GM23248 (cell line): ENCODE measurements at regions not wholly inside any gene's neighbourhood (a gene's known extent, or its start where the extent isn't known, plus 50 kb on each side); places are given as distances from the start of the nearest gene placed in this dataset.

Source experiments
- EZH2 ChIP-seq: fragments of 200-600 bp; sonication (generic); IDR thresholded peaks from 2 replicates; pipeline ENCODE4 v1.6.1; 2018; ENCODE audit warnings: antibody characterized with exemption, mild to moderate bottlenecking; ENCODE audit not compliant: insufficient read depth, poor library complexity, severe bottlenecking
- EZH2phosphoT487 ChIP-seq: fragments of 200-600 bp; sonication (generic); IDR thresholded peaks from 2 replicates; pipeline ENCODE4 v1.6.1; 2018; ENCODE audit warnings: antibody characterized with exemption, moderate library complexity, mild to moderate bottlenecking, low read depth; ENCODE audit not compliant: insufficient read depth

GRCh38 chr10:90418869-90419652, 438.8 kb downstream of the HTR7 start:
- TF ChIP-seq EZH2phosphoT487 (no peak), EZH2 (no peak)
